ENCODE measurements at regions not wholly inside any gene's neighbourhood (a gene's known extent, or its start where the extent isn't known, plus 50 kb on each side); places are given as distances from the start of the nearest gene placed in this dataset.
"Not testable (repeated sequence)": the region's sequence is repeated elsewhere in the genome, so short reads cannot be mapped to it uniquely, and the experiment has no call there.

GRCh38 chr11:42772886-42773285 lies 538.9 kb upstream of the API5 start:
- peaks cover under 1% of the 10 kb centered on the region for H3K9me3 Mint-ChIP-seq
- no peaks in the 10 kb centered on the region for H3K27me3 Mint-ChIP-seq (ENCODE audit: low read depth)
- CTCF ChIA-PET, result interaction anchor here (1.6 kb wide), 1 partner anchor 510 kb away, joined by 5 read pairs; no protein-coding TSS in a partner anchor
- H3K4me1 Mint-ChIP-seq (ENCODE audit: low read depth), result no peaks in the 10 kb centered on the region
- H3K27ac Mint-ChIP-seq, result no peak overlapping the region
- no peaks in the 10 kb centered on the region for H3K36me3 Mint-ChIP-seq (ENCODE audit: low read depth)
- intact Hi-C loops (cut with micrococcal nuclease), result loop anchor here (5.0 kb wide), 1 partner anchor 644 kb away; no protein-coding TSS in a partner anchor
- no peak overlapping the region for H3K4me3 Mint-ChIP-seq
- DNase-seq, result no peak

GRCh38 chr11:42773729-42774128 lies 538.1 kb upstream of the API5 start:
- Mint-ChIP-seq H3K9me3 (peaks cover 2% of the 10 kb centered on the region), H3K4me3 (no peak overlapping the region), H3K27ac (no peak overlapping the region), H3K36me3 (ENCODE audit: low read depth) (no peaks in the 10 kb centered on the region), H3K27me3 (ENCODE audit: low read depth) (no peaks in the 10 kb centered on the region), H3K4me1 (ENCODE audit: low read depth) (no peaks in the 10 kb centered on the region)
- CTCF ChIA-PET, result no interaction called here
- no peak for DNase-seq
- intact Hi-C loops (cut with micrococcal nuclease), result loop anchor here (5.0 kb wide), 1 partner anchor 644 kb away; no protein-coding TSS in a partner anchor

- intact Hi-C loops (cut with micrococcal nuclease), result loop anchor here (5.0 kb wide), 1 partner anchor 643 kb away; no protein-coding TSS in a partner anchor
- Mint-ChIP-seq H3K27ac (no peak overlapping the region), H3K4me3 (no peak overlapping the region), H3K36me3 (ENCODE audit: low read depth) (no peaks in the 10 kb centered on the region), H3K4me1 (ENCODE audit: low read depth) (no peaks in the 10 kb centered on the region), H3K9me3 (peaks cover 2% of the 10 kb centered on the region), H3K27me3 (ENCODE audit: low read depth) (no peaks in the 10 kb centered on the region)
- no peak for DNase-seq
- CTCF ChIA-PET, result no interaction called here
Observed at GRCh38 chr11:42774567-42774966, 537.2 kb upstream of the API5 start.

GRCh38 chr11:42777776-42778175 lies 534.0 kb upstream of the API5 start:
- intact Hi-C loops (cut with micrococcal nuclease), result no loop called here
- Mint-ChIP-seq H3K4me1 (ENCODE audit: low read depth) (no peaks in the 10 kb centered on the region), H3K9me3 (peaks cover 2% of the 10 kb centered on the region), H3K36me3 (ENCODE audit: low read depth) (no peaks in the 10 kb centered on the region), H3K4me3 (no peak overlapping the region), H3K27ac (no peak overlapping the region), H3K27me3 (ENCODE audit: low read depth) (no peaks in the 10 kb centered on the region)
- CTCF ChIA-PET, result no interaction called here
- no peak for DNase-seq

- no peak for DNase-seq
- no peaks in the 10 kb centered on the region for H3K36me3 Mint-ChIP-seq (ENCODE audit: low read depth)
- peaks cover 2% of the 10 kb centered on the region for H3K9me3 Mint-ChIP-seq
- H3K27ac Mint-ChIP-seq, result no peak overlapping the region
- no peak overlapping the region for H3K4me3 Mint-ChIP-seq
- intact Hi-C loops (cut with micrococcal nuclease), result no loop called here
- no peaks in the 10 kb centered on the region for H3K27me3 Mint-ChIP-seq (ENCODE audit: low read depth)
- CTCF ChIA-PET, result no interaction called here
- H3K4me1 Mint-ChIP-seq (ENCODE audit: low read depth), result no peaks in the 10 kb centered on the region
Observed at GRCh38 chr11:42778193-42778592, 533.6 kb upstream of the API5 start.

- H3K9me3 Mint-ChIP-seq, result peaks cover 2% of the 10 kb centered on the region
- H3K27me3 Mint-ChIP-seq (ENCODE audit: low read depth), result no peaks in the 10 kb centered on the region
- H3K4me3 Mint-ChIP-seq, result no peak overlapping the region
- H3K4me1 Mint-ChIP-seq (ENCODE audit: low read depth), result no peaks in the 10 kb centered on the region
- H3K36me3 Mint-ChIP-seq (ENCODE audit: low read depth), result no peaks in the 10 kb centered on the region
- DNase-seq, result no peak
- intact Hi-C loops (cut with micrococcal nuclease), result no loop called here
- H3K27ac Mint-ChIP-seq, result no peak overlapping the region
- CTCF ChIA-PET, result no interaction called here
Observed at GRCh38 chr11:42779555-42779954, 532.2 kb upstream of the API5 start.

GRCh38 chr11:42786981-42787380 lies 524.8 kb upstream of the API5 start:
- DNase-seq, result no peak
- Mint-ChIP-seq H3K36me3 (ENCODE audit: low read depth) (no peaks in the 10 kb centered on the region), H3K4me3 (no peak overlapping the region), H3K4me1 (ENCODE audit: low read depth) (no peaks in the 10 kb centered on the region), H3K27me3 (ENCODE audit: low read depth) (no peaks in the 10 kb centered on the region), H3K27ac (no peak overlapping the region), H3K9me3 (peaks cover 7% of the 10 kb centered on the region)
- intact Hi-C loops (cut with micrococcal nuclease), result no loop called here
- CTCF ChIA-PET, result no interaction called here

GRCh38 chr11:42795483-42795882 lies 516.3 kb upstream of the API5 start:
- intact Hi-C loops (cut with micrococcal nuclease); H3K27me3 Mint-ChIP-seq (ENCODE audit: low read depth); DNase-seq; H3K36me3 Mint-ChIP-seq (ENCODE audit: low read depth); H3K27ac Mint-ChIP-seq; H3K4me1 Mint-ChIP-seq (ENCODE audit: low read depth); H3K9me3 Mint-ChIP-seq; CTCF ChIA-PET; H3K4me3 Mint-ChIP-seq: not testable (repeated sequence)

- intact Hi-C loops (cut with micrococcal nuclease), result no loop called here
- H3K4me1 Mint-ChIP-seq (ENCODE audit: low read depth), result no peaks in the 10 kb centered on the region
- H3K9me3 Mint-ChIP-seq, result peaks cover 7% of the 10 kb centered on the region
- DNase-seq, result no peak
- CTCF ChIA-PET, result no interaction called here
- H3K4me3 Mint-ChIP-seq, result no peak overlapping the region
- H3K27ac Mint-ChIP-seq, result no peak overlapping the region
- H3K27me3 Mint-ChIP-seq (ENCODE audit: low read depth), result no peaks in the 10 kb centered on the region
- H3K36me3 Mint-ChIP-seq (ENCODE audit: low read depth), result no peaks in the 10 kb centered on the region
Observed at GRCh38 chr11:42800041-42800440, 511.8 kb upstream of the API5 start.

- Mint-ChIP-seq H3K27me3 (ENCODE audit: low read depth) (no peaks in the 10 kb centered on the region), H3K9me3 (peaks cover 10% of the 10 kb centered on the region), H3K4me3 (no peak overlapping the region), H3K27ac (no peak overlapping the region), H3K4me1 (ENCODE audit: low read depth) (no peaks in the 10 kb centered on the region), H3K36me3 (ENCODE audit: low read depth) (no peaks in the 10 kb centered on the region)
- no peak for DNase-seq
- CTCF ChIA-PET, result no interaction called here
- intact Hi-C loops (cut with micrococcal nuclease), result no loop called here
Observed at GRCh38 chr11:42802201-42802899, 509.4 kb upstream of the API5 start.

GRCh38 chr11:42806191-42806590 lies 505.6 kb upstream of the API5 start:
- Mint-ChIP-seq H3K4me3 (no peak overlapping the region), H3K4me1 (ENCODE audit: low read depth) (no peaks in the 10 kb centered on the region), H3K36me3 (ENCODE audit: low read depth) (no peaks in the 10 kb centered on the region), H3K9me3 (peaks cover 6% of the 10 kb centered on the region), H3K27me3 (ENCODE audit: low read depth) (no peaks in the 10 kb centered on the region), H3K27ac (no peak overlapping the region)
- intact Hi-C loops (cut with micrococcal nuclease), result no loop called here
- DNase-seq, result no peak
- CTCF ChIA-PET, result no interaction called here

GRCh38 chr11:42812361-42812760 lies 499.4 kb upstream of the API5 start:
- no peak overlapping the region for H3K4me3 Mint-ChIP-seq
- H3K4me1 Mint-ChIP-seq (ENCODE audit: low read depth), result no peaks in the 10 kb centered on the region
- no peak overlapping the region for H3K27ac Mint-ChIP-seq
- intact Hi-C loops (cut with micrococcal nuclease), result no loop called here
- H3K9me3 Mint-ChIP-seq, result peaks cover 2% of the 10 kb centered on the region
- CTCF ChIA-PET, result no interaction called here
- H3K27me3 Mint-ChIP-seq (ENCODE audit: low read depth), result no peaks in the 10 kb centered on the region
- DNase-seq, result no peak
- no peaks in the 10 kb centered on the region for H3K36me3 Mint-ChIP-seq (ENCODE audit: low read depth)

- Mint-ChIP-seq H3K27me3 (ENCODE audit: low read depth) (no peaks in the 10 kb centered on the region), H3K9me3 (peaks cover 2% of the 10 kb centered on the region), H3K27ac (no peak overlapping the region), H3K36me3 (ENCODE audit: low read depth) (no peaks in the 10 kb centered on the region), H3K4me1 (ENCODE audit: low read depth) (no peaks in the 10 kb centered on the region), H3K4me3 (no peak overlapping the region)
- intact Hi-C loops (cut with micrococcal nuclease), result no loop called here
- DNase-seq, result no peak
- CTCF ChIA-PET, result no interaction called here
Observed at GRCh38 chr11:42812960-42813359, 498.8 kb upstream of the API5 start.
